GM19463 (cell line): ENCODE measurements at regions not wholly inside any gene's neighbourhood (a gene's known extent, or its start where the extent isn't known, plus 50 kb on each side); places are given as distances from the start of the nearest gene placed in this dataset.

Experiments
- ATAC-seq: cut with Tn5 transposase; IDR thresholded peaks from one replicate; pipeline ENCODE4 v1.9.1; 2021; ENCODE audit warnings: mild to moderate bottlenecking, moderate library complexity; ENCODE audit not compliant: unreplicated experiment

DNA sequence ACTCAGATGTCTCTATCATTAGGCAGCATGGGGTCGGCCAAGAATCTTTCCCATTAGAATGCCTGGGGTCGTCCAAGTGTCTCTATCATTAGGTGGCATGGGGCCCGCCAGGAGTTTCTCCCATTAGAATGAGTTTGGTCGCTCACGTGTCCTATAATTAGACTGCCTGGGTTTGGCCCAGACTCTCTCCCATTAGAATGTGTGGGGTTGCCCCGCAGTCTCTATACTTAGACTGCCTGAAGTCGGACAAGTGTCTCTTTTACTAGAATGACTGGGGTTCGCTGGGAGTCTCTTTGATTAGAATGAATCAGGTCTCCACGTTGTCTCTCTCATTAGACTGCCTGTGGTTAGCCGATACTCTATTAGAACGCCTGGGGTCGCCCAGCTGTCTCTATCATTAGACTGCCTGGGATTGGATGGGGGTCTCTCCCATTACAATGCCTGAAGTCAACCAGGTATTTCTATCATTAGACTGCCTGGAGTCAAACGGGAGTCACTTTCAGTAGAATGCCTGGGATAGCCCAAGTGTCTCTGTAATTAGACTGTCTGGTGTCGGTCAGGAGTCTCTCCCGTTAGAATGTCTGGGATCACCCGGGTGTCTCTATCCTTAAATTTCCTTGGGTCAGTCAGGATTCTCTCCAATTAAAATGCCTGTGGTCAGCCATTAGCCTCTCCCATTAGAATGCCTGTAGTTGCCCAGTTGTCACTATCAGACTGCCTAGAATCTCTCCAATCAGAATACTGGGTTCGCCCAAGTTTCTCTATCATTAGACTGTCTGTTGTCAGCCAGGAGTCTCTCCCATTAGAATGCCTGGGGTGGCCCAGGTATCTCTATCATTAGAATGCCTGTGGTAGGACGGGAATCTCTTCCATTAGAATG is 1454.1 kb downstream of the UQCRFS1 start:
- no peak for ATAC-seq

- ATAC-seq: no peak
Measured at GRCh38 chr19:27754700-27755099, 1458.3 kb downstream of the UQCRFS1 start.

DNA sequence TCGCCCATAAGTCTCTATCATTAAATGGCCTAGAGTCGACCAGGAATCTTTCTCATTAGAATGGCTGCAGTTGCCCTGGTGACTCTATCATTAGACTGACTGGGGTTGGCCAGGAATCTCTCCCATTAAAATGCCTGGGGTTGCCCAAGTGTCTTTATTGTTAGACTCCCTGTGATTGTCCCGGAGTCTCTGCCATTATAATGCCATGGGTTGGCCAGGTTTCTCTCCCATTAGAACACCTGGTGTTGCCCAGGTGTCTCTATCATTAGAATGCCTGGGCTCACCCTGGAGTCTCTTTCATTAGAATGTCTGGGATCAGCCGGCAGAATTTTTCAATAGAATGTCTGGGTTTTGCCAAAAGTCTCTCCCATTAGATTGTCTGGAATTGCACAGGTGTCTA is 1459.3 kb downstream of the UQCRFS1 start:
- ATAC-seq: no peak

GRCh38 chr19:27752530-27753184 is 1460.3 kb downstream of the UQCRFS1 start:
- no peak for ATAC-seq

DNA sequence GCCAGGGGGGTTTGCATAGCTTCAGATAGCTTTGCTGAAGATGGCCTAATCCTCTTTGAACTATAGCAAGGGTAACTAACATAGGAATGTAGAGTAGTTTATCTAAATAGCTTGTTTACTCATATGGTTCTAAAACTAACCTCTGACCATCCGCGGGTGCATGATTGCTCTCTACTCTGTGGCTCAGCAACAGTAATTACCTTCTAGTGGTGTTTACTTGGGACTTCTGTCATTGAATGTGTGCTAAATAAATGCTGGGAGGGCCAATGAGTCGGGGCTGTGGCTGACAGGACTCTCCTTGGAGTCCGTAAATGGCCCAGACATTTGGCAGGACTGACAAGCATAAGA is 1461.9 kb downstream of the UQCRFS1 start:
- no peak for ATAC-seq

DNA sequence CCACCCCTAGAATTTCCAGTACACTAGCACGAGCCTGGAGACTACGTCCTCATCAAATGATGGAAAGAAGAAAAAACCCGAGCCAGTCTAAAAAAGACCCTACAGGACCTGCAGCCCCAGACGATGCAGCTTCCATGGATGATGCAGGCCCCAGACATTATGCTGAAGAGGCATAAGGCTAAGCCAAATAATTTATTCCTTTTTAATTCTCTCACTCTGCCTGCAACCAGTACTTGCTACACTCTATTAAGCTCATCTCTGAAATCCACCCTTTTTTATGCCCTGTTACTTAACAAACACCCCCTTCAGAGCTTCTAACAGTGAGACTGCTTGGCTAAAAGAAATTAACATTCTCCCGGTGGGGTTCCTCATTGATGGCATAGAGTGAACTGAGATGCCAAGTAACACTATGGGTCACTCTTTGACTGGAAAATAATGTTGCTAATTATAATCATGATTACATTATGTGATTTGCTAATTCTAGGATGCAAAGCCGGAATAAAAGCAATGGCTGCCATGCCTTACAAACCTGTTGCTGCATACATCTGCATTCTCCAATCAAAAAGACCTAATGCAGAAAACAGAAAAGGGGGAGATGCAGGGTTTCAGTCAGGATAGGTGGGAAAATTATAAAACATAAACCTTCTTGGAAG is 1462.4 kb downstream of the UQCRFS1 start:
- ATAC-seq: no peak

- no peak for ATAC-seq
Measured at GRCh38 chr19:27748551-27749152, 1464.3 kb downstream of the UQCRFS1 start.

- no peak for ATAC-seq
Measured at GRCh38 chr19:27746691-27747380, 1466.1 kb downstream of the UQCRFS1 start.

DNA sequence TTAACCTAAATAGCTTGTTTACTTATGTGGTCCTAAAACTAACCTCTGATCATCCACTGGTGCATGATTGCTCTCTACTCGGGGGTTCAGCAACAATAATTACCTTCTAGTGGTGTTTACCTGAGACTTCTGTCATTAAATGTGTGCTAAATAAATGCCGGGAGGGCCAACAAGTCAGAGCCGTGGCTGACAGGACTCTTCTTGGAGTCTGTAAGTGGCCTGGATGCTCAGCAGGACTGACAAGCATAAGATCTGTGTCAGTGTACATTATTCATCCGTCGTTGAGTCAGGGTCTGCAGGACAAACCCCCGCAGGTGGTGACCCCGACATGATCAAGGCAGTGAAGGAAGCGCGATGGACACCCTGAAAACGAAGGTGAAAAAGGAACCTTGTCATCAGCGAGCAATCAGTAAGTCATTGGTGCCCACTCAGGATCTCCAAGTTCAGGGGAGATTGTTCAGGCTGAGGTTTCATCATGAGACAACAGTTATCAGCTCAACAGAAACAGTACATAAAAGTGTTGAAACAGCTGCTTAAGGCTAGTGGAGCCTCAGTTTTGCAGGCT is 1466.9 kb downstream of the UQCRFS1 start:
- no peak for ATAC-seq

- ATAC-seq: no peak
Measured at GRCh38 chr19:27744926-27745768, 1467.8 kb downstream of the UQCRFS1 start.

DNA sequence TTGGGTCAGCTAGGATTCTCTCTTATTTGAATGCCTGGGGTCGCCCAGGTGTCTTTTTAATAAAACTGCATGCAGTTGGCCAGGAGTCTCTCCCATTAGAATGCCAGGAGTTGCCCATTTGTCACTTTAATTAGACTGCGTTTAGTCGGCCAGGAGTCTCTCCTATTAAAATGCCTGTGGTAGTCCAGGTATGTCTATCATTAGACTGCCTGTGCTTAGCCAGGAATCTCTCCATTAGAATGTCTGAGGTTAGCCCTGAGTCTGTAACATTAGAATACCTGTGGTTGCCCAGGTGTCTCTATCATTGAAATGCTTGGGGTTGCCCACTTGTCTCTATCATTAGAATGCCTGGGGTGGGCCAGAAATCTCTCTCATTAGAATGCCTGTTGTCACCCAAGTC is 1470.9 kb downstream of the UQCRFS1 start:
- ATAC-seq: no peak

- ATAC-seq: no peak
Measured at GRCh38 chr19:27741236-27741635, 1471.7 kb downstream of the UQCRFS1 start.

- ATAC-seq: no peak
Measured at GRCh38 chr19:27740396-27740795, 1472.6 kb downstream of the UQCRFS1 start.

DNA sequence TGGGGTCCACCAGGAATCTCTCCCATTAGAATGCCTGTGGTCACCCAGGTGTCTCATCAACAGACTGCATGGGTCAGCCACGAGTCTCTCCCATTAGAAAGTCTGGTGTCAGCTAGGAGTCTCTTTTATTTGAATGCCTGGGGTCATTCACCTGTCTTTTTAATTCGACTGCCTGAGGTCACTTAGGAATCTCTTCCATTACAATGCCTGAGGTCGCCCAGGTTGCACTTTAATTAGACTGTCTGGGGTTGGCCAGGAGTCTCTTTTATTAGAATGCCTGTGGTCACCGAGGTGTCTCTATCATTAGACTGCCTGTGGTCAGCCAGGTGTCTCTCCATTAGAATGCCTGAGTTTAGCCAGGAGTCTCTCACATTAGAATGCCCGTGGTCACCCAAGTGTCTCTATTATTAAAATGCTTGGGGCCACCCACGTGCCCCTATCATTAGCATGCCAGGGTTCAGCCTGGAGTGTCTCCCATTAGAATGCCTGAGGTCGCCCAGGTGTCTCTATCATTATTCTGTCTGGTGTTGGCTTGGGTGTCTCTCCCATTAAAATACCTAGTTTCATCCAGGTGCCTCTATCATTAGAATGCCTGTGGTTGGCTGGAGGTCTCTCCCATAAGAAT is 1474.3 kb downstream of the UQCRFS1 start:
- no peak for ATAC-seq

DNA sequence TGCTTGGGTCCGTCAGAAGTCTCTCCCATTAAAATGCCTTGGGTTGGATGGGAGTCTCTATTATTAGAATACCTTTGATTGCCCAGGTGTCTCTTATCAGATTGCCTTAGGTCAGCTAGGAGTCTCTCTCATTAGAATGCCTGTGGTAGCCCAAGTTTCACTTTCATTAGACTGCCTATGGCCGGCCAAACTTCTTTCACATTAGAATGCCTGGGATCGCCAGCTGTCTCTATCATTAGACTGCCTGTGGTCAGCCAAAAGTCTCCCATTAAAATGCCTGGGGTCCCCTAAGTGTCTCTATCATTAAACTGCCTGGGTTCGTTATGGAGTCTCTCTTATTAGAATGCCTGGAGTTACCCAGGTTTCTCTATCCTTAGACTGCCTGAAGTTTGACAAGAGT is 1476.7 kb downstream of the UQCRFS1 start:
- ATAC-seq: no peak

DNA sequence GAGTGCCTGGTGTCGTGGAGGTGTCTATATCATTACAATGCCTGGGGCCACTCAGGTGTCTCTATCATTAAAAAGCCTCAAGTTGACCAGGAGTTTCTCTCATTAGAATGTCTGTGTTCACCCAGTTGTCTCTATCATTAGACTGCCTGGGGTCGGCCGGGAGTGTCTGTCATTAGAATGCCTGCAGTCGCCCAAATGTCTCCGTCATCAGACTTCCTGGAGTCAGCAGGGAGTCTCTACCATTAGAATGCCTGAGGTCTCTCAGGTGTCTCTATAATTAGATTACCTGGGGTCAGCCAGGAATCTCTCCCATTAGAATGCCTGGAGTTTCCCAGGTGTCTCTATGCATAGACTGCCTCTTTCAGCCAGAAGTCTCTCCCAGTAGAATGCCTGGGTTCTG is 1477.6 kb downstream of the UQCRFS1 start:
- no peak for ATAC-seq

DNA sequence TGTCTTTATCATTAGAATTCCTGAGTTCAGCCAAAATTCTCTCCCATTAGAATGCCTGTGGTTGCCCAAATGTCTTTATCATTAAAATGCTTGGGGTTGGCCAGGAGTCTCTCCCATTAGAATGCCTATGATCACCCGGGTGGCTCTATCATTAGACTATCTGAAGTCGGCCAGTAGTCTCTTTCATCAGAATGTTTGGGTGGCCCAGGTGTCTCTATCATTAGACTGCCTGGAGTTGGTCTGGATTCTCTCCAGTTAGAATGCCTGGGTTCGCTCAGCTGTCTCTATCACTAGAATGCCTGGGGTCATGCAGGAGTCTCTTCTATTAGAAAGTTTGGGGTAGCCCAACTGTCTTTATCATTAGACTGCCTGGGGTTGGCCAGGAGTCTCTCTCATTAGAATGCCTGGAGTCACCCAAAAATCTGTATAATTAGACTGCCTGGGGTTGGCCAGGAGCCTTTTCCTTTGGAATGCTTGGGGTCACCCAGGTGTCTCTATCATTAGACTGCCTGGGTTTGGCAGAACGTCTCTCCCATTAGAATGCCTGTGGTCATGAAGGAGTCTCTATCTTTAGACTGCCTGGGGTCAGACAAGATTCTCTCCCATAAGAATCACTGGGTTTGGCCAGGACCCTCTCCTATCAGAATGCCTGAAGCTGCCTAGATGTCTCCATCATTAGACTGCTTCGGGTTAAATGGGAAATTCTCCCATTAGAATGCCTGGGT is 1478.3 kb downstream of the UQCRFS1 start:
- no peak for ATAC-seq

DNA sequence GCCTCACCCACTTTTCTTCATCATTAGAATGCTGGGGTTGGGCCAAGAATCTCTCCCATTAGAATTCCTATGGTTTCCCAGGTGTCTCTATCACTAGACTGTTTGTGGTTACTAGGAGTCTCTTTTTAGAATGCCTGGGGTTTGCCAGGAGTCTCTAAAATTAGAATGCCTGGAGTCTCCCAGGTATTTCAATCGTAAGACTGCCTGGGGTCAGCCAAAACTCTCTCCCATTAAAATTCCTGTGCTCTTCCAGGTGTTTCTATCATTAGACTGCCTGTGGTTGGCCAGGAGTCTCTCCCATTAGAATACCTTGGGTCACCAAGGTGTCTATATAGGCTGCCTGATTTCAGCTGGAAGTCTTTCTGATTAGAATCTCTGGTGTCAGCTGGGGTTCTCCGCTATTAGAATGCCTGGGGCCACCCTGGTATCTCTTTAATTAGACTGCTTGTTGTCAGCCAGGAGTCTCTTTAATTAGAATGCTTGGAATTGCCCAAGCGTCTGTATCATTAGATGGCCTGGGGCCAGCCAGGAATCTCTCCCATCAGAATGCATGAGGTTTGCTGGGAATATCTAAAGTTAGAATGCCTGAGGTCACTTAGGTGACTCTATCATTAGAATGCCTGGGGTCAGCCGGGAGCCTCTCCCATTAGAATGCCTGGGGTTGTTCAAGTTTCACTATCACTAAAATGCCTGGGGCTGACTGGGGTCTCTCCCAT is 1479.2 kb downstream of the UQCRFS1 start:
- no peak for ATAC-seq
